ENCODE measurements at regions not wholly inside any gene's neighbourhood (a gene's known extent, or its start where the extent isn't known, plus 50 kb on each side); places are given as distances from the start of the nearest gene placed in this dataset.

- POLR2A ChIA-PET, result no interaction called here
- Histone ChIP-seq H3K4me3 (ENCODE audit: low read depth, low read length) (no peak overlapping the region), H3K27me3 (ENCODE audit: control insufficient read depth, insufficient read depth, low read length) (no peaks in the 10 kb centered on the region), H3K36me3 (ENCODE audit: control insufficient read depth, insufficient read depth, low read length) (no peaks in the 10 kb centered on the region)
- CTCF ChIA-PET, result no interaction called here
- TF ChIP-seq CTCF (IDR thresholded peaks at IDR 0.05; ENCODE audit: insufficient read depth, low read depth, low read length), result no peak
- no peak for DNase-seq (ENCODE audit: low read depth)
Observed at GRCh38 chr18:64986906-64987495, 763.8 kb upstream of the CDH7 start.

GRCh38 chr18:64983497-64984238, 767.1 kb upstream of the CDH7 start:
- H3K36me3 ChIP-seq (ENCODE audit: control insufficient read depth, insufficient read depth, low read length), result no peaks in the 10 kb centered on the region
- H3K4me3 ChIP-seq (ENCODE audit: low read depth, low read length), result no peak overlapping the region
- H3K27me3 ChIP-seq (ENCODE audit: control insufficient read depth, insufficient read depth, low read length), result no peaks in the 10 kb centered on the region
- no peak for DNase-seq (ENCODE audit: low read depth)
- POLR2A ChIA-PET, result no interaction called here
- CTCF ChIA-PET, result no interaction called here
- TF ChIP-seq CTCF (IDR thresholded peaks at IDR 0.05; ENCODE audit: insufficient read depth, low read depth, low read length), result no peak

- no peak for TF ChIP-seq CTCF (IDR thresholded peaks at IDR 0.05; ENCODE audit: insufficient read depth, low read depth, low read length)
- no peak for DNase-seq (ENCODE audit: low read depth)
- ChIA-PET CTCF (no interaction called here), POLR2A (no interaction called here)
- Histone ChIP-seq H3K4me3 (ENCODE audit: low read depth, low read length) (no peak overlapping the region), H3K27me3 (ENCODE audit: control insufficient read depth, insufficient read depth, low read length) (no peaks in the 10 kb centered on the region), H3K36me3 (ENCODE audit: control insufficient read depth, insufficient read depth, low read length) (no peaks in the 10 kb centered on the region)
Observed at GRCh38 chr18:64982414-64983055, 768.3 kb upstream of the CDH7 start.

- Histone ChIP-seq H3K36me3 (ENCODE audit: control insufficient read depth, insufficient read depth, low read length) (no peaks in the 10 kb centered on the region), H3K27me3 (ENCODE audit: control insufficient read depth, insufficient read depth, low read length) (no peaks in the 10 kb centered on the region), H3K4me3 (ENCODE audit: low read depth, low read length) (no peak overlapping the region)
- POLR2A ChIA-PET, result no interaction called here
- CTCF ChIA-PET, result no interaction called here
- no peak for DNase-seq (ENCODE audit: low read depth)
- TF ChIP-seq CTCF (IDR thresholded peaks at IDR 0.05; ENCODE audit: insufficient read depth, low read depth, low read length), result no peak
Observed at GRCh38 chr18:64981915-64982314, 768.9 kb upstream of the CDH7 start.

GRCh38 chr18:64979791-64980190, 771.0 kb upstream of the CDH7 start:
- no peak for DNase-seq (ENCODE audit: low read depth)
- Histone ChIP-seq H3K27me3 (ENCODE audit: control insufficient read depth, insufficient read depth, low read length) (no peaks in the 10 kb centered on the region), H3K36me3 (ENCODE audit: control insufficient read depth, insufficient read depth, low read length) (no peaks in the 10 kb centered on the region), H3K4me3 (ENCODE audit: low read depth, low read length) (no peak overlapping the region)
- TF ChIP-seq CTCF (IDR thresholded peaks at IDR 0.05; ENCODE audit: insufficient read depth, low read depth, low read length), result no peak
- ChIA-PET CTCF (no interaction called here), POLR2A (no interaction called here)
